ENCODE measurements at regions not wholly inside any gene's neighbourhood (a gene's known extent, or its start where the extent isn't known, plus 50 kb on each side); places are given as distances from the start of the nearest gene placed in this dataset.

DNA sequence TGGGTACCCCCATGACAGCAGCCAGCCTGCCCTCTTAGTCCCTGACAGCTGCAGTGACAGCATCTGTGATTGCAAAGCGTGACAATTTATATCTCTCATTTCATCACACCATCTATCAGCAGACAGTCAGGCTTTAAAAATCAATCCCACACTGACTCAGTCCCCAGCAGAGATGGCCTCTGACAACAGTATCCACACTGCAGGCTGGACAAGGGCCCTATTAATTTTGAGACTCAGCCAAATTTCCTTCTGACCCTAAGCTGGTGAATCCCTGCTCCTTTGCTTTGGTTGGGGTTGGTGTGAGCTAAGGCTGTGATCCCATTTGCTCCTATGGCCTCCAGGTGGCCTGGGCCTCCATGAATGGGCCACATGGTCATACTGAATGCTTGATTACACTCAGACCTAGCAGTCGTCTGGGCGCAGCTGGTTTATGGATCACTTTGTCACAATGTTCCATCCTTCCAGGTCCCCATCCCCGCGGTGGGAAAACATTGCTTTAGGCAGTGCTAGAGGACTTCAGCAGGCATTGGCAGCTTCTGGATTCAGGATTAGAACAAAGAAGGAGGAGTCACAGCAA, 68.2 kb upstream of the B3GAT1 start:
- no peak overlapping the region for H3K4me3 ChIP-seq (ENCODE audit: low read depth, low read length)
- DNase-seq (ENCODE audit: low read depth, low spot score): no peak
- CTCF ChIA-PET: no interaction called here
- TF ChIP-seq, protein P1, sequence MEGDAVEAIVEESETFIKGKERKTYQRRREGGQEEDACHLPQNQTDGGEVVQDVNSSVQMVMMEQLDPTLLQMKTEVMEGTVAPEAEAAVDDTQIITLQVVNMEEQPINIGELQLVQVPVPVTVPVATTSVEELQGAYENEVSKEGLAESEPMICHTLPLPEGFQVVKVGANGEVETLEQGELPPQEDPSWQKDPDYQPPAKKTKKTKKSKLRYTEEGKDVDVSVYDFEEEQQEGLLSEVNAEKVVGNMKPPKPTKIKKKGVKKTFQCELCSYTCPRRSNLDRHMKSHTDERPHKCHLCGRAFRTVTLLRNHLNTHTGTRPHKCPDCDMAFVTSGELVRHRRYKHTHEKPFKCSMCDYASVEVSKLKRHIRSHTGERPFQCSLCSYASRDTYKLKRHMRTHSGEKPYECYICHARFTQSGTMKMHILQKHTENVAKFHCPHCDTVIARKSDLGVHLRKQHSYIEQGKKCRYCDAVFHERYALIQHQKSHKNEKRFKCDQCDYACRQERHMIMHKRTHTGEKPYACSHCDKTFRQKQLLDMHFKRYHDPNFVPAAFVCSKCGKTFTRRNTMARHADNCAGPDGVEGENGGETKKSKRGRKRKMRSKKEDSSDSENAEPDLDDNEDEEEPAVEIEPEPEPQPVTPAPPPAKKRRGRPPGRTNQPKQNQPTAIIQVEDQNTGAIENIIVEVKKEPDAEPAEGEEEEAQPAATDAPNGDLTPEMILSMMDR (IDR thresholded peaks at IDR 0.05; ENCODE audit: insufficient read depth, low read length, missing control alignments): no peak
- POLR2A ChIA-PET: no interaction called here

DNA sequence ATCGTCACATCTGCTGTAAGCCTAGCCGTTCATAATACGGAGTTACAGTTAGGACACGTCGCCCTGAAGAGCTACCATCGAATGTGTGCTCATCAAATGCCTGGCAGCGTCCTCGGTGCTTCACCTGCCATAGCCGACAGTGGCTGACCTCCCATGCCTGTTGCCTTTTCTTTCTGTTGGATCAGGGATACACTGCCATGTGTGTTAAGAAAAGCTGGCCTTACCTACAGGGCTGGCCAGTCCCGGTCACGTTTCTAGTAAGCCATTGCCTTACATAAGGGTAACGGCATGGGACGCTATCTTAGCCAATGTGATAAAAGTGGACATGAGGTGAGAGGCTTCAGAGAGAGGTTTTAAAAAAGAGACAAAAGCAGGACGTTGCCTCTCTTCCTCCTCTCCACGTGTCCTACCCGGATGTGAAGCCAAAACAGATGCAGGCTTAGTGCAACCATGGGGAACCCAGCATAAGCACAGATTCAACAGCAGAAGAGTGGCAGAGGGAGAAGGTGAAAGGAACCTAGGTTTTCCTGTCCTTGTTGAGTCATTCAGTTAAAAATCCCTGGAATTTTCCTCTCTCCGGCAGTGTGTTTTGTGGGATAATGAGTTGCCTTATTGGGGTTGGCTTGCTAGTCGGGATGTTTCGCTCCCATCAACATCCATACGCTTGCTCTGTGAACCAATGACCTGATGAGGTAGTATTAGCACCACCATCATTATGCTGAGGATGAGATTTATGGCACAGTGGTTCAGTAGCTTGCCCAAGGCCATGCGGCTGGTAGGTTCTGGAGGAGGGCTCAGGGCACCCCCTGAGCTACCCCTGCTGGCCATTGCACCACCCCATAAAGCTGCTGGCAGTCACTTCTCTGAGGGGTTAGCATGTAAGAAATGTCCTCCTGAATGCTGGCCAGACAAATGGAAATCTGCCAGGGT, 67.4 kb upstream of the B3GAT1 start:
- ChIA-PET CTCF (no interaction called here), POLR2A (no interaction called here)
- no peak for DNase-seq (ENCODE audit: low read depth, low spot score)
- no peak overlapping the region for H3K4me3 ChIP-seq (ENCODE audit: low read depth, low read length)
- TF ChIP-seq, protein P1 (IDR thresholded peaks at IDR 0.05; ENCODE audit: insufficient read depth, low read length, missing control alignments): no peak

DNA sequence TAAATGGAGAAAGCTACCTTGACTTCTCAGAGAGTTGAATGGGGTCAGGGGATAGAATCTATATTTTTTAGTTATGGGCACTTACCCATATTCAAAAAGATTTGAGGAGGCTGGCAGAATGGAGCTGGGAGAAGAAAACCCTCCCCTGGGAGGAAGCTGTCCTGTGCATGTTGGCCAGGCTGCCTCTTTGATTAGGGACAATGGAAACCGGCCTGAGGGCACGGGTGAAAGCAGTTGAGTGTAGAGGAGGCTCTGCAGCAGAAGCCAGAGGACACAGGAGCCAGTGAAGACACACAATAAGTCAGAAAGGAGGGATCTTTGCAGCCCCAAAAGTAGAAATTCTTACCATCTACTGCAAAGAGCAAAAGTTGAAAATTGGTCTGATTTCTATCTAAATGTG, 66.6 kb upstream of the B3GAT1 start:
- DNase-seq (ENCODE audit: low read depth, low spot score): no peak
- H3K4me3 ChIP-seq (ENCODE audit: low read depth, low read length): no peak overlapping the region
- ChIA-PET CTCF (no interaction called here), POLR2A (no interaction called here)
- TF ChIP-seq, protein P1 (IDR thresholded peaks at IDR 0.05; ENCODE audit: insufficient read depth, low read length, missing control alignments): no peak

DNA sequence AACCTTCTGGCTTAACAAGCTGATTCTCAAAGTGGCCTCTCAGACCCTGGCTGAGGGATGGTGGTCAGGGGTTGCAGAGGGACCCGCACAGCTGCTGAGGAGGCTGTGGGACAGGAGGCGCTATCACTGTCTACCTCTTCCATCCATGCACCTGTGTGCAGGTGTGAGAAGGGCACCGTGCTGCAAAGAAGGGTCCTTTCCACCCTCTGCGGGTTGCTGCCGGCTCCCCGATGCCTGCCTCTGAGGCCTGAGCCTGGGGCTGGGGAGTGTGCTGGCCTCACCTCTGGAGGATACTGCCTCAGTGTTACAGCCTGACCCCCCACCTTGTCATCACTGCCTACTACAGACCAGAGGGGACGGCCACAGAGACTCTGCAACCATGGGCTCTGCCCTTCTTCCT, 66.1 kb upstream of the B3GAT1 start:
- DNase-seq (ENCODE audit: low read depth, low spot score): no peak
- CTCF ChIA-PET: no interaction called here
- H3K4me3 ChIP-seq (ENCODE audit: low read depth, low read length): no peak overlapping the region
- POLR2A ChIA-PET: no interaction called here
- TF ChIP-seq, protein P1 (IDR thresholded peaks at IDR 0.05; ENCODE audit: insufficient read depth, low read length, missing control alignments): no peak

DNA sequence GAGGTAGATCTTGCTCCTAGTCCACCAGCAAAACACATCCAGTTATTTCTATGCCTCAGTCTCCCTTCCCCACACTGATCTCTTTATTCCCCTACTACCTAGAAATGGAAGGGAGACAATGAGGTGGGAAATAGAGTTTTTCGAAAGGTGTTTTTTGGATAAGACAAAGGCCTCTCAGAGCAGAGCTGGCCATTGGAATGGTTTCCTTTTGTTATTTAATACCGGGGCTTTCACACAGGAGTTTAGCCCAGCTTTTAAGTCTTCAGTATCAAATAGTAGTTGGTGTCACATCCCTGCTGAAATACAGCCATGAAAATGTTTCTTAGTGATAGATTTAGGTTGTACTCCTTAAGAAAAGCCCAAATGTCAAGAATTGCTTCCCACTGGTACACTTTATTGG, 65.4 kb upstream of the B3GAT1 start:
- no peak overlapping the region for H3K4me3 ChIP-seq (ENCODE audit: low read depth, low read length)
- POLR2A ChIA-PET: no interaction called here
- CTCF ChIA-PET: no interaction called here
- no peak for DNase-seq (ENCODE audit: low read depth, low spot score)
- TF ChIP-seq, protein P1 (IDR thresholded peaks at IDR 0.05; ENCODE audit: insufficient read depth, low read length, missing control alignments): no peak

DNA sequence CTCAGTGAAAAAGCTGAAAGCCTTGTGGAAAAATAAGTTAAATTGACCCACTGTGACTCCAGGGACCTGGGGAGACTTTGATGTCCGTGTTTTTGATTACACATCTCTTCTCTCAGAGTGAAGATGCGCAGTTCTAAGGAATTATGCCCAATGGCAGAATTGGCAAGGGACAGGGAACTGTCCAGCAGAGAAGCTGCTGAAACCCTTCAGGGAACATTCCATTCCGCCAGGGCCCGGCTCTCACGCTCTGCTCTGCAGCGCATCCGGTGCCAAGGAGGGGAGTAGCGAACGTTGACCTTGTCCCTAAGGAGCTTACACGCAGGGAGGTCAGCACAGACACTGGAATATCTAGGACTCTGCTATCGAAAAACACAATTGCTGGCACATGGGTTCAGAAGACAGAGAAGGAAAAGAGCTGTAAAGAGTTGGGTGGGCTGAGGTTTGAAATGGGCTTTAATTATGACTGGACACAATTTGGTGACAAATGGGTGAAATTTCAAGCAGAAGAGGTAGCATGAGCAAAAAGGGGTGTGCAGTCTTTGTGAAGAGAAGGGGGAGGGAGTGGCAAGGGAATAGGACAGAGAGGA, 64.5 kb upstream of the B3GAT1 start:
- CTCF ChIA-PET: no interaction called here
- POLR2A ChIA-PET: no interaction called here

More for the DNA sequence above, 64.5 kb upstream of the B3GAT1 start:
- TF ChIP-seq, protein P1 (IDR thresholded peaks at IDR 0.05; ENCODE audit: insufficient read depth, low read length, missing control alignments): no peak
- no peak for DNase-seq (ENCODE audit: low read depth, low spot score)
- H3K4me3 ChIP-seq (ENCODE audit: low read depth, low read length): no peak overlapping the region

All from AG04449 (cell line).